Esophagus mucosa (tissue), 1 donor: ENCODE measurements at regions not wholly inside any gene's neighbourhood (a gene's known extent, or its start where the extent isn't known, plus 50 kb on each side); places are given as distances from the start of the nearest gene placed in this dataset.

Experiments
- ATAC-seq: fragments of 200-7000 bp; cut with Tn5 transposase; one replicate; pipeline ENCODE4 v1.9.1; 2020
- donor health status: DM: yes; HTN: yes; CAD: no.

GRCh38 chr11:112719736-112720525 lies 241.3 kb upstream of the NCAM1 start:
- ATAC-seq: no peak

GRCh38 chr11:112722148-112722547 lies 239.1 kb upstream of the NCAM1 start:
- ATAC-seq: no peak

GRCh38 chr11:112722876-112723275 lies 238.3 kb upstream of the NCAM1 start:
- ATAC-seq: no peak

- no peak for ATAC-seq
Observed at GRCh38 chr11:112723676-112724495, 237.3 kb upstream of the NCAM1 start.

- no peak for ATAC-seq
Observed at GRCh38 chr11:112724496-112724790, 236.8 kb upstream of the NCAM1 start.

GRCh38 chr11:112725636-112726035 lies 235.6 kb upstream of the NCAM1 start:
- no peak for ATAC-seq

- ATAC-seq: no peak
Observed at GRCh38 chr11:112727341-112727841, 233.8 kb upstream of the NCAM1 start.

GRCh38 chr11:112728288-112728687 lies 232.9 kb upstream of the NCAM1 start:
- no peak for ATAC-seq

- ATAC-seq: no peak
Observed at GRCh38 chr11:112728716-112729115, 232.5 kb upstream of the NCAM1 start.

- ATAC-seq: no peak
Observed at GRCh38 chr11:112730591-112730990, 230.6 kb upstream of the NCAM1 start.

- ATAC-seq: no peak
Observed at GRCh38 chr11:112731538-112731937, 229.7 kb upstream of the NCAM1 start.

- ATAC-seq: no peak
Observed at GRCh38 chr11:112732031-112732430, 229.2 kb upstream of the NCAM1 start.

- ATAC-seq: peak; percentile 54
Observed at GRCh38 chr11:112734207-112734606, 227.0 kb upstream of the NCAM1 start.

- no peak for ATAC-seq
Observed at GRCh38 chr11:112735470-112735869, 225.8 kb upstream of the NCAM1 start.

- ATAC-seq: no peak
Observed at GRCh38 chr11:112744041-112744440, 217.2 kb upstream of the NCAM1 start.

GRCh38 chr11:112745973-112746372 lies 215.2 kb upstream of the NCAM1 start:
- ATAC-seq: no peak

- no peak for ATAC-seq
Observed at GRCh38 chr11:112748252-112748651, 213.0 kb upstream of the NCAM1 start.

GRCh38 chr11:112748713-112749543 lies 212.3 kb upstream of the NCAM1 start:
- no peak for ATAC-seq

- ATAC-seq: no peak
Observed at GRCh38 chr11:112751329-112751728, 209.9 kb upstream of the NCAM1 start.

GRCh38 chr11:112751772-112752171 lies 209.4 kb upstream of the NCAM1 start:
- ATAC-seq: no peak

- no peak for ATAC-seq
Observed at GRCh38 chr11:112752563-112752962, 208.7 kb upstream of the NCAM1 start.

- ATAC-seq: no peak
Observed at GRCh38 chr11:112753706-112754105, 207.5 kb upstream of the NCAM1 start.

GRCh38 chr11:112759418-112759817 lies 201.8 kb upstream of the NCAM1 start:
- ATAC-seq: no peak
